ENCODE measurements at regions not wholly inside any gene's neighbourhood (a gene's known extent, or its start where the extent isn't known, plus 50 kb on each side); places are given as distances from the start of the nearest gene placed in this dataset.

GRCh38 chr15:66832664-66833063, 130.6 kb downstream of the SMAD6 start:
- DNase-seq (ENCODE audit: low read depth in 2 of 3, low spot score in 2 of 3): no peak

GRCh38 chr15:66833371-66833770, 131.3 kb downstream of the SMAD6 start:
- no peak for DNase-seq (ENCODE audit: low read depth in 2 of 3, low spot score in 2 of 3)

GRCh38 chr15:66833803-66834202, 131.8 kb downstream of the SMAD6 start:
- no peak for DNase-seq (ENCODE audit: low read depth in 2 of 3, low spot score in 2 of 3)

- no peak for DNase-seq (ENCODE audit: low read depth in 2 of 3, low spot score in 2 of 3)
These were observed 133.1 kb downstream of the SMAD6 start for GRCh38 chr15:66834881-66835878.

GRCh38 chr15:66836231-66837030, 134.4 kb downstream of the SMAD6 start:
- DNase-seq (ENCODE audit: low read depth in 2 of 3, low spot score in 2 of 3): no peak

- no peak for DNase-seq (ENCODE audit: low read depth in 2 of 3, low spot score in 2 of 3)
These were observed 136.2 kb downstream of the SMAD6 start for GRCh38 chr15:66838202-66838601.

- DNase-seq (ENCODE audit: low read depth in 2 of 3, low spot score in 2 of 3): peak in 1 of 3 donors; percentile 24
These were observed 136.7 kb downstream of the SMAD6 start for GRCh38 chr15:66838671-66839239.

GRCh38 chr15:66839506-66840112, 137.6 kb downstream of the SMAD6 start:
- no peak for DNase-seq (ENCODE audit: low read depth in 2 of 3, low spot score in 2 of 3)

GRCh38 chr15:66840615-66841390, 138.8 kb downstream of the SMAD6 start:
- DNase-seq (ENCODE audit: low read depth in 2 of 3, low spot score in 2 of 3): no peak

GRCh38 chr15:66841953-66842681, 140.1 kb downstream of the SMAD6 start:
- DNase-seq (ENCODE audit: low read depth in 2 of 3, low spot score in 2 of 3): peak in 2 of 3 donors; percentile 37 to 56

- peak in 2 of 3 donors; percentile 35 to 43 for DNase-seq (ENCODE audit: low read depth in 2 of 3, low spot score in 2 of 3)
These were observed 140.8 kb downstream of the SMAD6 start for GRCh38 chr15:66842710-66843441.

- DNase-seq (ENCODE audit: low read depth in 2 of 3, low spot score in 2 of 3): no peak
These were observed 141.5 kb downstream of the SMAD6 start for GRCh38 chr15:66843581-66843980.

- no peak for DNase-seq (ENCODE audit: low read depth in 2 of 3, low spot score in 2 of 3)
These were observed 142.2 kb downstream of the SMAD6 start for GRCh38 chr15:66844041-66844746.

- DNase-seq (ENCODE audit: low read depth in 2 of 3, low spot score in 2 of 3): no peak
These were observed 142.7 kb downstream of the SMAD6 start for GRCh38 chr15:66844747-66845145.

GRCh38 chr15:66845266-66845785, 143.3 kb downstream of the SMAD6 start:
- DNase-seq (ENCODE audit: low read depth in 2 of 3, low spot score in 2 of 3): no peak

GRCh38 chr15:66846031-66846430, 144.0 kb downstream of the SMAD6 start:
- no peak for DNase-seq (ENCODE audit: low read depth in 2 of 3, low spot score in 2 of 3)

- DNase-seq (ENCODE audit: low read depth in 2 of 3, low spot score in 2 of 3): no peak
These were observed 144.8 kb downstream of the SMAD6 start for GRCh38 chr15:66846811-66847210.

- no peak for DNase-seq (ENCODE audit: low read depth in 2 of 3, low spot score in 2 of 3)
These were observed 145.5 kb downstream of the SMAD6 start for GRCh38 chr15:66847565-66847991.

Measured in hematopoietic multipotent progenitor cell (in vitro differentiated cells).